Ovary (tissue), 3 donors: ENCODE measurements at regions not wholly inside any gene's neighbourhood (a gene's known extent, or its start where the extent isn't known, plus 50 kb on each side); places are given as distances from the start of the nearest gene placed in this dataset.

Experiments
- CTCF ChIP-seq, 3 donors: fragments of 450-650 bp in 2 of 3; fragments of 200-600 bp in 1 of 3; IDR thresholded peaks; one replicate each; pipeline versions ENCODE4 v1.5.1 to v1.8.0; 2016 to 2022; ENCODE audit warnings: antibody characterized with exemption in 3 of 3, mild to moderate bottlenecking in 1 of 3
- EP300 ChIP-seq: sonication (generic); formaldehyde crosslinking; IDR thresholded peaks from one replicate; pipeline ENCODE4 v1.6.1; 2017; ENCODE audit warnings: antibody characterized with exemption
- donor health status: DM: no; HTN: no; CAD: no.

- TF ChIP-seq CTCF (IDR thresholded peaks at IDR 0.05) (peak in 2 of 3 donors; percentile 10 to 44), EP300 (no peak)
Observed at GRCh38 chr5:39578887-39579497, 154.2 kb upstream of the DAB2 start.
